HCT116 (cell line): ENCODE measurements at regions not wholly inside any gene's neighbourhood (a gene's known extent, or its start where the extent isn't known, plus 50 kb on each side); places are given as distances from the start of the nearest gene placed in this dataset.

Experiments
- ATAC-seq: fragments of 200-7000 bp; cut with Tn5 transposase; 2 replicates; pipeline ENCODE4 v1.9.1; 2020; ENCODE audit warnings: mild to moderate bottlenecking, moderate library complexity
- BruUV-seq: library from RNA; stranded (reverse); fragments of 400-500 nt; replicated peaks from 2 replicates; lab custom pipeline; 2021; lab: Mats Ljungman, UMichigan
- CTCF ChIA-PET: fragments of 300-600 bp; sonication (Branson Sonifier 250); formaldehyde crosslinking; loops from one replicate; lab custom pipeline; 2021; ENCODE audit warnings: antibody characterized with exemption; lab: Charles Lee
- POLR2A ChIA-PET: fragments of 300-600, 350-600 bp; sonication (Branson Sonifier 250); formaldehyde crosslinking; loops from one replicate; lab custom pipeline; 2021; ENCODE audit warnings: antibody characterized with exemption; lab: Charles Lee
- RAD21 ChIA-PET, 2 experiments: fragments of 300-600 bp; sonication (Branson Sonifier 250); formaldehyde crosslinking; loops; one replicate each; lab custom pipeline; 2023; ENCODE audit warnings: low total read pairs in 2 of 2; ENCODE audit not compliant: uncharacterized antibody in 2 of 2, unreplicated experiment in 2 of 2, low non-redundant PET in 1 of 2; lab: Charles Lee
- DNase-seq: peaks from one replicate; pipeline ENCODE4 v3.0.0-alpha.2; 2010; ENCODE audit warnings: low read depth, low spot score
- H2AFZ ChIP-seq: fragments of 200-600 bp; shearing (Covaris generic), sonication (generic); 2 replicates; pipeline ENCODE4 v1.6.1; 2017; ENCODE audit warnings: low read depth, mixed run types, mixed read lengths, antibody characterized with exemption, low read length; ENCODE audit not compliant: poor library complexity, severe bottlenecking
- H3K27ac ChIP-seq: 2 replicates; pipeline ENCODE4 v1.5.1; 2012; ENCODE audit warnings: low read depth, low read length
- H3K27me3 ChIP-seq: fragments of 200-600 bp; sonication (generic); 2 replicates; pipeline ENCODE4 v1.6.1; 2016; ENCODE audit warnings: mixed run types, low read length, mixed read lengths; ENCODE audit not compliant: insufficient read depth
- H3K36me3 ChIP-seq, 2 experiments: fragments of 200-500 bp in 1 of 2; fragments of 200-600 bp in 1 of 2; sonication (Bioruptor generic) in 1 of 2; sonication (generic) in 1 of 2; 2 replicates each; pipeline versions ENCODE4 v1.5.1 to v1.6.1; 2014 to 2016; ENCODE audit warnings: low read length in 2 of 2, inconsistent platforms in 1 of 2, mixed read lengths in 1 of 2, mixed run types in 1 of 2; ENCODE audit not compliant: insufficient read depth in 2 of 2, control insufficient read depth in 1 of 2
- H3K4me1 ChIP-seq, 2 experiments: fragments of 200-600 bp in 1 of 2; sonication (generic) in 1 of 2; 2 replicates each; pipeline versions ENCODE4 v1.5.1 to v1.6.1; 2012 to 2017; ENCODE audit warnings: low read length in 2 of 2, inconsistent platforms in 1 of 2, mild to moderate bottlenecking in 1 of 2, mixed read lengths in 1 of 2, mixed run types in 1 of 2, moderate library complexity in 1 of 2; ENCODE audit not compliant: insufficient read depth in 2 of 2, control insufficient read depth in 1 of 2
- H3K4me2 ChIP-seq: fragments of 200-600 bp; sonication (generic); 2 replicates; pipeline ENCODE4 v1.6.1; 2017; ENCODE audit warnings: mixed run types, low read length, mixed read lengths
- H3K4me3 ChIP-seq, 2 experiments: fragments of 200-600 bp in 1 of 2; sonication (generic) in 1 of 2; replicated peaks in 1 of 2; 2 replicates each; pipeline ENCODE4 v1.5.1; 2011 to 2016; ENCODE audit warnings: low read length in 2 of 2, control low read depth in 1 of 2, low read depth in 1 of 2, mild to moderate bottlenecking in 1 of 2, mixed read lengths in 1 of 2, mixed run types in 1 of 2
- H3K79me2 ChIP-seq: fragments of 200-600 bp; sonication (generic); 2 replicates; pipeline ENCODE4 v1.6.1; 2017; ENCODE audit warnings: mild to moderate bottlenecking, mixed run types, low read length, moderate library complexity, mixed read lengths; ENCODE audit not compliant: insufficient read depth
- H3K9ac ChIP-seq: fragments of 200-600 bp; sonication (generic); 2 replicates; pipeline ENCODE4 v1.6.1; 2016; ENCODE audit warnings: low read length, mixed read lengths
- H3K9me2 ChIP-seq: fragments of 200-600 bp; sonication (generic), shearing (Covaris generic); 2 replicates; pipeline ENCODE4 v1.6.1; 2017; ENCODE audit warnings: mixed run types, mild to moderate bottlenecking, moderate library complexity; ENCODE audit not compliant: insufficient read depth
- H3K9me3 ChIP-seq, 2 experiments: fragments of 200-500 bp in 1 of 2; fragments of 200-600 bp in 1 of 2; sonication (Bioruptor generic) in 1 of 2; sonication (generic) in 1 of 2; 2 replicates each; pipeline ENCODE4 v1.6.1; 2014 to 2017; ENCODE audit warnings: low read length in 2 of 2, mixed read lengths in 2 of 2, inconsistent platforms in 1 of 2, low read depth in 1 of 2, mild to moderate bottlenecking in 1 of 2, mixed run types in 1 of 2, moderate library complexity in 1 of 2; ENCODE audit not compliant: control insufficient read depth in 1 of 2, insufficient read depth in 1 of 2
- H4K20me1 ChIP-seq: fragments of 200-600 bp; sonication (generic), shearing (Covaris generic); 2 replicates; pipeline ENCODE4 v1.6.1; 2017; ENCODE audit warnings: mixed run types, mild to moderate bottlenecking, moderate library complexity; ENCODE audit not compliant: insufficient read depth
- ATF3 ChIP-seq: IDR thresholded peaks from 2 replicates; pipeline ENCODE4 v1.6.1; 2012
- EZH2 ChIP-seq: fragments of 200-600 bp; sonication (generic); IDR thresholded peaks from 2 replicates; pipeline ENCODE4 v1.6.1; 2017; ENCODE audit warnings: antibody characterized with exemption, mixed run types
- FOSL1 ChIP-seq: IDR thresholded peaks from 2 replicates; pipeline ENCODE4 v1.6.1; 2012; ENCODE audit warnings: low read depth
- intact Hi-C: fragments of 100-400 bp; cut with micrococcal nuclease; formaldehyde crosslinking; loops from 2 replicates; pipeline ENCODE4 v1.10.0; 2022
- TF ChIP-seq, protein P1 (sequence below): IDR thresholded peaks from 2 replicates; pipeline ENCODE4 v1.6.1; 2012; ENCODE audit warnings: low read depth

- no peaks in the 10 kb centered on the region for H3K36me3 ChIP-seq
- intact Hi-C loops: no loop called here
- no peaks in the 10 kb centered on the region for H4K20me1 ChIP-seq
- RAD21 ChIA-PET: no interaction called here
- ATAC-seq (no peak), DNase-seq (no peak)
- no peak overlapping the region for H3K4me2 ChIP-seq
- no peaks in the 10 kb centered on the region for H3K79me2 ChIP-seq
- H3K27me3 ChIP-seq: peaks cover 55% of the 10 kb centered on the region
- POLR2A ChIA-PET: no interaction called here
- no peak overlapping the region for H3K9ac ChIP-seq
- no TSS peak for BruUV-seq
- H2AFZ ChIP-seq: no peak overlapping the region
- H3K4me1 ChIP-seq: no peaks in the 10 kb centered on the region
- no peak for TF ChIP-seq ATF3
- no peak for TF ChIP-seq EZH2
- TF ChIP-seq, protein P1, sequence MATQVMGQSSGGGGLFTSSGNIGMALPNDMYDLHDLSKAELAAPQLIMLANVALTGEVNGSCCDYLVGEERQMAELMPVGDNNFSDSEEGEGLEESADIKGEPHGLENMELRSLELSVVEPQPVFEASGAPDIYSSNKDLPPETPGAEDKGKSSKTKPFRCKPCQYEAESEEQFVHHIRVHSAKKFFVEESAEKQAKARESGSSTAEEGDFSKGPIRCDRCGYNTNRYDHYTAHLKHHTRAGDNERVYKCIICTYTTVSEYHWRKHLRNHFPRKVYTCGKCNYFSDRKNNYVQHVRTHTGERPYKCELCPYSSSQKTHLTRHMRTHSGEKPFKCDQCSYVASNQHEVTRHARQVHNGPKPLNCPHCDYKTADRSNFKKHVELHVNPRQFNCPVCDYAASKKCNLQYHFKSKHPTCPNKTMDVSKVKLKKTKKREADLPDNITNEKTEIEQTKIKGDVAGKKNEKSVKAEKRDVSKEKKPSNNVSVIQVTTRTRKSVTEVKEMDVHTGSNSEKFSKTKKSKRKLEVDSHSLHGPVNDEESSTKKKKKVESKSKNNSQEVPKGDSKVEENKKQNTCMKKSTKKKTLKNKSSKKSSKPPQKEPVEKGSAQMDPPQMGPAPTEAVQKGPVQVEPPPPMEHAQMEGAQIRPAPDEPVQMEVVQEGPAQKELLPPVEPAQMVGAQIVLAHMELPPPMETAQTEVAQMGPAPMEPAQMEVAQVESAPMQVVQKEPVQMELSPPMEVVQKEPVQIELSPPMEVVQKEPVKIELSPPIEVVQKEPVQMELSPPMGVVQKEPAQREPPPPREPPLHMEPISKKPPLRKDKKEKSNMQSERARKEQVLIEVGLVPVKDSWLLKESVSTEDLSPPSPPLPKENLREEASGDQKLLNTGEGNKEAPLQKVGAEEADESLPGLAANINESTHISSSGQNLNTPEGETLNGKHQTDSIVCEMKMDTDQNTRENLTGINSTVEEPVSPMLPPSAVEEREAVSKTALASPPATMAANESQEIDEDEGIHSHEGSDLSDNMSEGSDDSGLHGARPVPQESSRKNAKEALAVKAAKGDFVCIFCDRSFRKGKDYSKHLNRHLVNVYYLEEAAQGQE: no peak
- H3K27ac ChIP-seq: no peak overlapping the region
- CTCF ChIA-PET: no interaction called here
- H3K9me3 ChIP-seq: no peaks in the 10 kb centered on the region
- H3K4me3 ChIP-seq: no peak overlapping the region
- H3K9me2 ChIP-seq: no peaks in the 10 kb centered on the region
These were observed 130.5 kb upstream of the CPEB4 start for GRCh38 chr5:173757403-173758209.

- Histone ChIP-seq H3K9me2 (no peaks in the 10 kb centered on the region), H3K4me3 (no peak overlapping the region), H3K79me2 (no peaks in the 10 kb centered on the region), H3K27ac (no peak overlapping the region), H3K9me3 (no peaks in the 10 kb centered on the region), H4K20me1 (no peaks in the 10 kb centered on the region), H3K9ac (no peak overlapping the region), H3K27me3 (peaks cover 66% of the 10 kb centered on the region), H3K4me1 (peaks cover 3 to 6% of the 10 kb centered on the region in 2 experiments), H3K4me2 (no peak overlapping the region), H2AFZ (no peak overlapping the region), H3K36me3 (no peaks in the 10 kb centered on the region)
- ChIA-PET CTCF (no interaction called here), RAD21 (no interaction called here), POLR2A (no interaction called here)
- DNase-seq: no peak
- ATAC-seq: no peak
- TF ChIP-seq FOSL1: no peak
- intact Hi-C loops: no loop called here
- no TSS peak for BruUV-seq
These were observed 129.5 kb upstream of the CPEB4 start for GRCh38 chr5:173758676-173759075.
